ENCODE measurements at regions not wholly inside any gene's neighbourhood (a gene's known extent, or its start where the extent isn't known, plus 50 kb on each side); places are given as distances from the start of the nearest gene placed in this dataset.

GRCh38 chr3:168608926-168609325, 513.2 kb upstream of the GOLIM4 start:
- in situ Hi-C loops (cut with MboI; ENCODE audit: low sequenced_read_pairs), result no loop called here

- in situ Hi-C loops (cut with MboI; ENCODE audit: low sequenced_read_pairs), result no loop called here
Measured at GRCh38 chr3:168604767-168605166, 509.0 kb upstream of the GOLIM4 start.

GRCh38 chr3:168598250-168598649, 502.5 kb upstream of the GOLIM4 start:
- in situ Hi-C loops (cut with MboI; ENCODE audit: low sequenced_read_pairs), result no loop called here

- in situ Hi-C loops (cut with MboI; ENCODE audit: low sequenced_read_pairs), result no loop called here
Measured at GRCh38 chr3:168596175-168596823, 500.6 kb upstream of the GOLIM4 start.

GRCh38 chr3:168591587-168591986, 495.9 kb upstream of the GOLIM4 start:
- in situ Hi-C loops (cut with MboI; ENCODE audit: low sequenced_read_pairs), result no loop called here

GRCh38 chr3:168589376-168589775, 493.7 kb upstream of the GOLIM4 start:
- in situ Hi-C loops (cut with MboI; ENCODE audit: low sequenced_read_pairs), result no loop called here

GRCh38 chr3:168585544-168585943, 489.8 kb upstream of the GOLIM4 start:
- in situ Hi-C loops (cut with MboI; ENCODE audit: low sequenced_read_pairs), result no loop called here

GRCh38 chr3:168583977-168584376, 488.3 kb upstream of the GOLIM4 start:
- in situ Hi-C loops (cut with MboI; ENCODE audit: low sequenced_read_pairs), result no loop called here

- in situ Hi-C loops (cut with MboI; ENCODE audit: low sequenced_read_pairs), result no loop called here
Measured at GRCh38 chr3:168582503-168582902, 486.8 kb upstream of the GOLIM4 start.

- in situ Hi-C loops (cut with MboI; ENCODE audit: low sequenced_read_pairs), result no loop called here
Measured at GRCh38 chr3:168581771-168582225, 486.1 kb upstream of the GOLIM4 start.

GRCh38 chr3:168579010-168579409, 483.3 kb upstream of the GOLIM4 start:
- in situ Hi-C loops (cut with MboI; ENCODE audit: low sequenced_read_pairs), result no loop called here

- in situ Hi-C loops (cut with MboI; ENCODE audit: low sequenced_read_pairs), result no loop called here
Measured at GRCh38 chr3:168575750-168576149, 480.0 kb upstream of the GOLIM4 start.

- in situ Hi-C loops (cut with MboI; ENCODE audit: low sequenced_read_pairs), result no loop called here
Measured at GRCh38 chr3:168574455-168575158, 478.9 kb upstream of the GOLIM4 start.

- in situ Hi-C loops (cut with MboI; ENCODE audit: low sequenced_read_pairs), result no loop called here
Measured at GRCh38 chr3:168570404-168571155, 474.9 kb upstream of the GOLIM4 start.

- in situ Hi-C loops (cut with MboI; ENCODE audit: low sequenced_read_pairs), result no loop called here
Measured at GRCh38 chr3:168558728-168559411, 463.1 kb upstream of the GOLIM4 start.

GRCh38 chr3:168552251-168552650, 456.5 kb upstream of the GOLIM4 start:
- in situ Hi-C loops (cut with MboI; ENCODE audit: low sequenced_read_pairs), result no loop called here

- in situ Hi-C loops (cut with MboI; ENCODE audit: low sequenced_read_pairs), result no loop called here
Measured at GRCh38 chr3:168548719-168549118, 453.0 kb upstream of the GOLIM4 start.

- in situ Hi-C loops (cut with MboI; ENCODE audit: low sequenced_read_pairs), result no loop called here
Measured at GRCh38 chr3:168546707-168547106, 451.0 kb upstream of the GOLIM4 start.

- in situ Hi-C loops (cut with MboI; ENCODE audit: low sequenced_read_pairs), result no loop called here
Measured at GRCh38 chr3:168545591-168545990, 449.9 kb upstream of the GOLIM4 start.

- in situ Hi-C loops (cut with MboI; ENCODE audit: low sequenced_read_pairs), result no loop called here
Measured at GRCh38 chr3:168544097-168544957, 448.6 kb upstream of the GOLIM4 start.
